NCI-H82 treated with DMSO at 0.1 percent for 48 hours (cell line): ENCODE measurements at regions not wholly inside any gene's neighbourhood (a gene's known extent, or its start where the extent isn't known, plus 50 kb on each side); places are given as distances from the start of the nearest gene placed in this dataset.
"Not testable (repeated sequence)": the region's sequence is repeated elsewhere in the genome, so short reads cannot be mapped to it uniquely, and the experiment has no call there.

Source experiments
- DNase-seq: peaks from one replicate; lab custom pipeline; 2025; ENCODE audit not compliant: unreplicated experiment; lab: John Stamatoyannopoulos, UW

- not testable (repeated sequence) for DNase-seq
Measured at GRCh38 chr3:125915437-125915787, 53.6 kb upstream of the ROPN1B start.

GRCh38 chr3:125915792-125916375, 53.1 kb upstream of the ROPN1B start:
- peak; percentile 97 for DNase-seq

- DNase-seq: peak; percentile 87
Measured at GRCh38 chr3:125916376-125916978, 52.5 kb upstream of the ROPN1B start.

- peak; percentile 43 for DNase-seq
Measured at GRCh38 chr3:125917020-125917549, 51.9 kb upstream of the ROPN1B start.

- DNase-seq: not testable (repeated sequence)
Measured at GRCh38 chr3:125918024-125918423, 51.0 kb upstream of the ROPN1B start.

GRCh38 chr3:125918451-125918850, 50.5 kb upstream of the ROPN1B start:
- DNase-seq: not testable (repeated sequence)

GRCh38 chr3:125918866-125919265, 50.1 kb upstream of the ROPN1B start:
- DNase-seq: not testable (repeated sequence)
